ENCODE measurements at regions not wholly inside any gene's neighbourhood (a gene's known extent, or its start where the extent isn't known, plus 50 kb on each side); places are given as distances from the start of the nearest gene placed in this dataset.

DNA sequence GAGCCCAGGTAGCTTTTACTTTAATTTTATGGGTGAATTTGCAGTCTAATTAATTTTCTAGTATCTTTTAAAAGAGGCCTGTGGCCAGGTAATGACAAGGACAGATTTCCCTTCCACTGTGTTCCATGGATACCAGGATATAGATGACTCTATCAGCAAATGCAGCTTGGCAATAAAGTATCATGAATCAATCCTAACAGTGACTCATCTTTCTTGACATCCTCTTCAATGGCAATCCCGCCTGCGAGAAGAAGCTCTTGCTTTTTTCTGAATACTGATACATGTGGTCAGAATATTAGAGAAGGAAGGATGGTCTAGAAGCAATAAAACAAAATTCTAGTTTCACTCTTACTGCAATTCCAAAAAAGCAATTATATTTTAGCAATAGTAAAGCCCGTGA is 267.8 kb downstream of the DTHD1 start:
- TF ChIP-seq, protein P1, sequence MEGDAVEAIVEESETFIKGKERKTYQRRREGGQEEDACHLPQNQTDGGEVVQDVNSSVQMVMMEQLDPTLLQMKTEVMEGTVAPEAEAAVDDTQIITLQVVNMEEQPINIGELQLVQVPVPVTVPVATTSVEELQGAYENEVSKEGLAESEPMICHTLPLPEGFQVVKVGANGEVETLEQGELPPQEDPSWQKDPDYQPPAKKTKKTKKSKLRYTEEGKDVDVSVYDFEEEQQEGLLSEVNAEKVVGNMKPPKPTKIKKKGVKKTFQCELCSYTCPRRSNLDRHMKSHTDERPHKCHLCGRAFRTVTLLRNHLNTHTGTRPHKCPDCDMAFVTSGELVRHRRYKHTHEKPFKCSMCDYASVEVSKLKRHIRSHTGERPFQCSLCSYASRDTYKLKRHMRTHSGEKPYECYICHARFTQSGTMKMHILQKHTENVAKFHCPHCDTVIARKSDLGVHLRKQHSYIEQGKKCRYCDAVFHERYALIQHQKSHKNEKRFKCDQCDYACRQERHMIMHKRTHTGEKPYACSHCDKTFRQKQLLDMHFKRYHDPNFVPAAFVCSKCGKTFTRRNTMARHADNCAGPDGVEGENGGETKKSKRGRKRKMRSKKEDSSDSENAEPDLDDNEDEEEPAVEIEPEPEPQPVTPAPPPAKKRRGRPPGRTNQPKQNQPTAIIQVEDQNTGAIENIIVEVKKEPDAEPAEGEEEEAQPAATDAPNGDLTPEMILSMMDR (IDR thresholded peaks at IDR 0.05), result no peak
- TF ChIP-seq POLR2A (IDR thresholded peaks at IDR 0.05) (no peak), POLR2AphosphoS5 (IDR thresholded peaks at IDR 0.05) (no peak)

Data from sigmoid colon (tissue), 4 donors.